GM23338 (cell line): ENCODE measurements at regions not wholly inside any gene's neighbourhood (a gene's known extent, or its start where the extent isn't known, plus 50 kb on each side); places are given as distances from the start of the nearest gene placed in this dataset.

Experiments used
- ATAC-seq: fragments of 200-7000 bp; cut with Tn5 transposase; 3 replicates; pipeline ENCODE4 v1.9.1; 2020
- DNase-seq: peaks from one replicate; pipeline ENCODE4 v3.0.0-alpha.2; 2015; ENCODE audit warnings: low spot score
- H2AFZ ChIP-seq: fragments of 200-600 bp; sonication (generic); 2 replicates; pipeline ENCODE4 v1.8.0; 2016; ENCODE audit warnings: antibody characterized with exemption, mild to moderate bottlenecking, moderate library complexity
- H3F3A ChIP-seq: fragments of 200-600 bp; sonication (generic); replicated peaks from 2 replicates; pipeline ENCODE4 v1.8.0; 2017; ENCODE audit warnings: antibody characterized with exemption, mixed run types, low read depth
- H3K27ac ChIP-seq: fragments of 200-600 bp; sonication (generic); 2 replicates; pipeline ENCODE4 v1.6.1; 2016; ENCODE audit warnings: low read depth
- H3K27me3 ChIP-seq: fragments of 200-600 bp; sonication (generic); 2 replicates; pipeline ENCODE4 v1.8.0; 2016; ENCODE audit warnings: mild to moderate bottlenecking, mixed run types, moderate library complexity; ENCODE audit not compliant: insufficient read depth
- H3K36me3 ChIP-seq: fragments of 200-600 bp; sonication (generic); 2 replicates; pipeline ENCODE4 v1.8.0; 2016; ENCODE audit warnings: mild to moderate bottlenecking; ENCODE audit not compliant: insufficient read depth
- H3K4me1 ChIP-seq: fragments of 200-600 bp; sonication (generic); 2 replicates; pipeline ENCODE4 v1.8.0; 2016; ENCODE audit warnings: mild to moderate bottlenecking, moderate library complexity; ENCODE audit not compliant: insufficient read depth
- H3K4me2 ChIP-seq: fragments of 200-600 bp; sonication (generic); 2 replicates; pipeline ENCODE4 v1.7.1; 2017; ENCODE audit warnings: mixed run types
- H3K4me3 ChIP-seq: fragments of 200-600 bp; sonication (generic); 2 replicates; pipeline ENCODE4 v1.6.1; 2016; ENCODE audit warnings: mixed run types
- H3K79me2 ChIP-seq: fragments of 200-600 bp; sonication (generic); replicated peaks from 2 replicates; pipeline ENCODE4 v1.8.0; 2017; ENCODE audit warnings: mild to moderate bottlenecking; ENCODE audit not compliant: insufficient read depth
- H3K9me2 ChIP-seq: fragments of 200-600 bp; sonication (generic); 2 replicates; pipeline ENCODE4 v1.8.0; 2017; ENCODE audit not compliant: insufficient read depth
- H4K20me1 ChIP-seq: fragments of 200-600 bp; sonication (generic); replicated peaks from 2 replicates; pipeline ENCODE4 v1.8.0; 2017; ENCODE audit warnings: mild to moderate bottlenecking; ENCODE audit not compliant: insufficient read depth
- H3K27ac Mint-ChIP-seq: 2 replicates; pipeline ENCODE4 v1.8.0; 2020; ENCODE audit warnings: inconsistent platforms, mild to moderate bottlenecking, moderate library complexity, mixed read lengths
- H3K27me3 Mint-ChIP-seq: 3 replicates; pipeline ENCODE4 v1.8.0; 2022; ENCODE audit warnings: low read depth, mild to moderate bottlenecking, moderate library complexity, mixed read lengths, inconsistent platforms; ENCODE audit not compliant: insufficient read depth, poor library complexity
- H3K36me3 Mint-ChIP-seq: 3 replicates; pipeline ENCODE4 v1.8.0; 2021; ENCODE audit warnings: low read depth, mild to moderate bottlenecking, inconsistent platforms, moderate library complexity, mixed read lengths
- H3K4me1 Mint-ChIP-seq: 3 replicates; pipeline ENCODE4 v1.8.0; 2020; ENCODE audit warnings: mild to moderate bottlenecking, inconsistent platforms, mixed read lengths
- H3K4me3 Mint-ChIP-seq: 3 replicates; pipeline ENCODE4 v1.8.0; 2021; ENCODE audit warnings: moderate library complexity, mild to moderate bottlenecking, inconsistent platforms, mixed read lengths
- H3K9me3 Mint-ChIP-seq: 3 replicates; pipeline ENCODE4 v1.8.0; 2020; ENCODE audit warnings: moderate library complexity, mild to moderate bottlenecking, inconsistent platforms, mixed read lengths
- CREB1 ChIP-seq: fragments of 250-450 bp; sonication (Bioruptor Pico); IDR thresholded peaks from 2 replicates; pipeline ENCODE4 v1.5.0; 2020; ENCODE audit warnings: low read depth, mild to moderate bottlenecking, moderate library complexity
- CTCF ChIP-seq, 2 experiments: fragments of 200-600 bp in 1 of 2; sonication (generic) in 1 of 2; conservative IDR thresholded peaks; 2 replicates each; pipeline versions ENCODE4 v1.5.1 to v1.6.1; 2016 to 2017; ENCODE audit warnings: antibody characterized with exemption in 2 of 2, low read depth in 2 of 2, mild to moderate bottlenecking in 2 of 2, moderate library complexity in 1 of 2
- EZH2 ChIP-seq: fragments of 200-600 bp; sonication (generic); IDR thresholded peaks from one replicate; pipeline ENCODE4 v1.8.0; 2017; ENCODE audit warnings: antibody characterized with exemption, mild to moderate bottlenecking, low read depth; ENCODE audit not compliant: unreplicated experiment
- EZH2phosphoT487 ChIP-seq: fragments of 200-600 bp; sonication (generic); IDR thresholded peaks from one replicate; pipeline ENCODE4 v1.8.1; 2018; ENCODE audit warnings: antibody characterized with exemption; ENCODE audit not compliant: unreplicated experiment
- JUNB ChIP-seq: IDR thresholded peaks from one replicate; pipeline ENCODE4 v1.6.1; 2016; ENCODE audit warnings: antibody characterized with exemption; ENCODE audit not compliant: unreplicated experiment
- NANOG ChIP-seq: IDR thresholded peaks from 2 replicates; pipeline ENCODE4 v1.6.1; 2016; ENCODE audit warnings: antibody characterized with exemption, borderline replicate concordance
- POLR2AphosphoS5 ChIP-seq: IDR thresholded peaks from 2 replicates; pipeline ENCODE4 v1.6.1; 2016; ENCODE audit warnings: antibody characterized with exemption, low read depth
- ZNF114 ChIP-seq: fragments of 250-450 bp; sonication (Bioruptor Pico); IDR thresholded peaks from 2 replicates; pipeline ENCODE4 v1.5.0; 2020; ENCODE audit warnings: mild to moderate bottlenecking, moderate library complexity
- ZNF462 ChIP-seq: fragments of 250-450 bp; sonication (Bioruptor Pico); IDR thresholded peaks from 2 replicates; pipeline ENCODE4 v1.5.0; 2020; ENCODE audit warnings: mild to moderate bottlenecking, moderate library complexity

GRCh38 chr10:78321000-78321399, 287.3 kb downstream of the RPS24 start (continued):
- TF ChIP-seq ZNF462 (CRISPR knock-in tag) (no peak), CREB1 (CRISPR knock-in tag) (no peak)

- Mint-ChIP-seq H3K36me3 (peaks cover 6% of the 10 kb centered on the region; the same call in 1 of the 3 replicates), H3K27me3 (no peaks in the 10 kb centered on the region), H3K9me3 (peaks cover 6% of the 10 kb centered on the region), H3K27ac (no peak overlapping the region), H3K4me1 (peaks cover 5% of the 10 kb centered on the region; the same call in 2 of the 3 replicates), H3K4me3 (no peak overlapping the region)
- H3K79me2 ChIP-seq: no peaks in the 10 kb centered on the region
- no peaks in the 10 kb centered on the region for H3K27me3 ChIP-seq
- no peak overlapping the region for H3K4me3 ChIP-seq
- no peaks in the 10 kb centered on the region for H3K4me1 ChIP-seq
- H3K9me2 ChIP-seq: no peaks in the 10 kb centered on the region
- ATAC-seq (no peak), DNase-seq (no peak)
- H3F3A ChIP-seq: no peaks in the 10 kb centered on the region
- H3K27ac ChIP-seq: no peak overlapping the region
- no peaks in the 10 kb centered on the region for H4K20me1 ChIP-seq
- H2AFZ ChIP-seq: no peak overlapping the region
- no peaks in the 10 kb centered on the region for H3K36me3 ChIP-seq
- no peak overlapping the region for H3K4me2 ChIP-seq
- TF ChIP-seq CREB1 (CRISPR knock-in tag) (no peak), CTCF (conservative IDR thresholded peaks at IDR 0.05; ENCODE audit: low read depth in 2 of 2) (no peak), NANOG (no peak), EZH2 (no peak), ZNF114 (CRISPR knock-in tag) (no peak), EZH2phosphoT487 (no peak), ZNF462 (CRISPR knock-in tag) (no peak), JUNB (no peak), POLR2AphosphoS5 (no peak)
These were observed 287.8 kb downstream of the RPS24 start for GRCh38 chr10:78321500-78321899.
